ENCODE measurements at regions not wholly inside any gene's neighbourhood (a gene's known extent, or its start where the extent isn't known, plus 50 kb on each side); places are given as distances from the start of the nearest gene placed in this dataset.

- DNase-seq (ENCODE audit: low read depth, low spot score), result no peak
Measured at GRCh38 chr2:168355779-168356476, 100.1 kb upstream of the CERS6 start.

GRCh38 chr2:168356477-168356835 lies 99.6 kb upstream of the CERS6 start:
- in situ Hi-C loops (cut with HindIII; ENCODE audit: low sequenced_read_pairs), result no loop called here
- no peak for DNase-seq (ENCODE audit: low read depth, low spot score)
- H3K4me3 ChIP-seq (ENCODE audit: low read depth, low read length), result no peak overlapping the region
- no peak for TF ChIP-seq CTCF (IDR thresholded peaks at IDR 0.05; ENCODE audit: low read depth, low read length)

More at GRCh38 chr2:168355779-168356476, 100.1 kb upstream of the CERS6 start:
- TF ChIP-seq CTCF (IDR thresholded peaks at IDR 0.05; ENCODE audit: low read depth, low read length), result no peak
- in situ Hi-C loops (cut with HindIII; ENCODE audit: low sequenced_read_pairs), result no loop called here
- no peak overlapping the region for H3K4me3 ChIP-seq (ENCODE audit: low read depth, low read length)

- DNase-seq (ENCODE audit: low read depth, low spot score), result no peak
- H3K4me3 ChIP-seq (ENCODE audit: low read depth, low read length), result no peak overlapping the region
- in situ Hi-C loops (cut with HindIII; ENCODE audit: low sequenced_read_pairs), result no loop called here
- TF ChIP-seq CTCF (IDR thresholded peaks at IDR 0.05; ENCODE audit: low read depth, low read length), result no peak
Measured at GRCh38 chr2:168357797-168358472, 98.1 kb upstream of the CERS6 start.

- no peak overlapping the region for H3K4me3 ChIP-seq (ENCODE audit: low read depth, low read length)
- no peak for DNase-seq (ENCODE audit: low read depth, low spot score)
- in situ Hi-C loops (cut with HindIII; ENCODE audit: low sequenced_read_pairs), result no loop called here
- no peak for TF ChIP-seq CTCF (IDR thresholded peaks at IDR 0.05; ENCODE audit: low read depth, low read length)
Measured at GRCh38 chr2:168359082-168359481, 97.0 kb upstream of the CERS6 start.

- TF ChIP-seq CTCF (IDR thresholded peaks at IDR 0.05; ENCODE audit: low read depth, low read length), result no peak
- in situ Hi-C loops (cut with HindIII; ENCODE audit: low sequenced_read_pairs), result no loop called here
- H3K4me3 ChIP-seq (ENCODE audit: low read depth, low read length), result no peak overlapping the region
- DNase-seq (ENCODE audit: low read depth, low spot score), result no peak
Measured at GRCh38 chr2:168363347-168364092, 92.6 kb upstream of the CERS6 start.

- TF ChIP-seq CTCF (IDR thresholded peaks at IDR 0.05; ENCODE audit: low read depth, low read length), result no peak
- in situ Hi-C loops (cut with HindIII; ENCODE audit: low sequenced_read_pairs), result no loop called here
- no peak for DNase-seq (ENCODE audit: low read depth, low spot score)
- H3K4me3 ChIP-seq (ENCODE audit: low read depth, low read length), result no peak overlapping the region
Measured at GRCh38 chr2:168365094-168365621, 90.9 kb upstream of the CERS6 start.

All from astrocyte of the spinal cord (primary cell).